ENCODE measurements at regions not wholly inside any gene's neighbourhood (a gene's known extent, or its start where the extent isn't known, plus 50 kb on each side); places are given as distances from the start of the nearest gene placed in this dataset.

GRCh38 chr6:40166963-40167362 is 232.7 kb upstream of the MOCS1 start:
- Histone ChIP-seq H3K56ac (ENCODE audit: extremely low read depth, insufficient read depth, low read length) (no peak overlapping the region), H3K4me1 (ENCODE audit: control insufficient read depth, insufficient read depth, low read length) (no peaks in the 10 kb centered on the region), H3K27me3 (ENCODE audit: control insufficient read depth, insufficient read depth, low read length) (no peaks in the 10 kb centered on the region), H3K9me3 (ENCODE audit: control insufficient read depth, insufficient read depth, low read length) (peaks cover 3% of the 10 kb centered on the region; the same call in 1 of the 2 replicates), H2BK5ac (ENCODE audit: low read depth, low read length, poor library complexity, severe bottlenecking) (no peak overlapping the region), H2AFZ (replicated peaks; ENCODE audit: low read length, poor library complexity) (no peak overlapping the region), H3K4me3 (ENCODE audit: insufficient read depth, low read depth, low read length) (no peak overlapping the region), H3K4me2 (ENCODE audit: low read depth, low read length) (no peak overlapping the region), H3K9ac (ENCODE audit: low read depth, low read length) (no peak overlapping the region), H2BK20ac (ENCODE audit: low read depth, low read length) (no peak overlapping the region), H2AK9ac (replicated peaks; ENCODE audit: low read depth, low read length, poor library complexity) (no peak overlapping the region), H3K18ac (ENCODE audit: low read depth, low read length) (no peak overlapping the region), H2BK15ac (ENCODE audit: low read depth, low read length) (no peak overlapping the region), H3K9me1 (ENCODE audit: insufficient read depth, low read length) (no peaks in the 10 kb centered on the region), H4K91ac (ENCODE audit: insufficient read depth, low read depth, low read length) (no peak overlapping the region), H3K4ac (ENCODE audit: low read depth, low read length) (no peak overlapping the region), H4K5ac (ENCODE audit: low read depth, low read length) (no peak overlapping the region), H3K36me3 (ENCODE audit: control insufficient read depth, insufficient read depth, low read length) (no peaks in the 10 kb centered on the region), H3K27ac (ENCODE audit: insufficient read depth, low read length) (no peak overlapping the region), H4K8ac (ENCODE audit: low read depth in 2 of 2, low read length in 2 of 2) (no peak overlapping the region), H3K14ac (replicated peaks; ENCODE audit: low read depth, low read length) (no peak overlapping the region), H2BK120ac (ENCODE audit: low read depth, low read length) (no peak overlapping the region), H4K20me1 (ENCODE audit: insufficient read depth, low read length) (no peaks in the 10 kb centered on the region), H2AK5ac (ENCODE audit: low read depth, low read length) (no peak overlapping the region), H3K23ac (ENCODE audit: low read depth, low read length) (no peak overlapping the region), H3K79me1 (ENCODE audit: low read depth in 1 of 2, low read length in 2 of 2) (no peaks in the 10 kb centered on the region)
- dilution Hi-C loops (cut with HindIII; ENCODE audit: low sequenced_read_pairs, unreplicated experiment): no loop called here
- TF ChIP-seq CHD1 (IDR thresholded peaks at IDR 0.05; ENCODE audit: low read depth, low read length) (no peak), MXI1 (IDR thresholded peaks at IDR 0.05; ENCODE audit: borderline replicate concordance, low read depth, low read length) (no peak), RAD21 (IDR thresholded peaks at IDR 0.05; ENCODE audit: low read length) (no peak), NFE2L2 (IDR thresholded peaks at IDR 0.05; ENCODE audit: low read depth, low read length) (no peak), CTCF (conservative IDR thresholded peaks at IDR 0.05; ENCODE audit: low read depth, low read length) (no peak), SMC3 (IDR thresholded peaks at IDR 0.05; ENCODE audit: low read depth, low read length) (no peak), MAZ (IDR thresholded peaks at IDR 0.05; ENCODE audit: borderline replicate concordance, low read depth, low read length) (no peak), POLR2A (IDR thresholded peaks at IDR 0.05; ENCODE audit: low read depth, low read length) (no peak), MAFK (IDR thresholded peaks at IDR 0.05; ENCODE audit: low read depth, low read length) (no peak), USF2 (IDR thresholded peaks at IDR 0.05; ENCODE audit: low read depth, low read length) (no peak), FOS (IDR thresholded peaks at IDR 0.05; ENCODE audit: low read depth, low read length) (no peak), ELK1 (IDR thresholded peaks at IDR 0.05; ENCODE audit: borderline replicate concordance, low read depth, low read length) (no peak)
- no TSS peak for BruUV-seq (replicated peaks)
- no peak for ATAC-seq (ENCODE audit: low read depth)
- ChIA-PET POLR2A (ENCODE audit: unreplicated experiment) (no interaction called here), CTCF (no interaction called here)
- intact Hi-C loops (cut with micrococcal nuclease): no loop called here
- DNase-seq: no peak
- in situ Hi-C loops (cut with MboI; ENCODE audit: low sequenced_read_pairs): no loop called here

All from IMR-90 (cell line).